Loucy (cell line): ENCODE measurements at regions not wholly inside any gene's neighbourhood (a gene's known extent, or its start where the extent isn't known, plus 50 kb on each side); places are given as distances from the start of the nearest gene placed in this dataset.

Experiments used
- H2AFZ ChIP-seq: fragments of 200-600 bp; sonication (generic); 2 replicates; pipeline ENCODE4 v1.6.0; 2016; ENCODE audit warnings: antibody characterized with exemption, mild to moderate bottlenecking, low read length, moderate library complexity
- H3F3A ChIP-seq: fragments of 200-600 bp; 2 replicates; pipeline ENCODE4 v1.6.0; 2016; ENCODE audit warnings: antibody characterized with exemption, low read depth, mild to moderate bottlenecking
- H3K27me3 ChIP-seq: fragments of 200-600 bp; sonication (generic); 2 replicates; pipeline ENCODE4 v1.6.1; 2014; ENCODE audit warnings: low read length, mild to moderate bottlenecking; ENCODE audit not compliant: insufficient read depth, poor library complexity, severe bottlenecking
- H3K36me3 ChIP-seq: fragments of 200-600 bp; sonication (generic); 2 replicates; pipeline ENCODE4 v1.6.1; 2016; ENCODE audit warnings: low read length; ENCODE audit not compliant: insufficient read depth
- H3K4me1 ChIP-seq: fragments of 200-600 bp; sonication (generic); 2 replicates; pipeline ENCODE4 v1.5.1; 2014; ENCODE audit warnings: low read length, mild to moderate bottlenecking; ENCODE audit not compliant: insufficient read depth, poor library complexity, severe bottlenecking
- H3K4me2 ChIP-seq: fragments of 200-600 bp; sonication (generic); 2 replicates; pipeline ENCODE4 v1.6.0; 2014; ENCODE audit warnings: antibody characterized with exemption, low read length, low read depth, mild to moderate bottlenecking; ENCODE audit not compliant: poor library complexity, severe bottlenecking
- H3K4me3 ChIP-seq: fragments of 200-600 bp; sonication (generic); 2 replicates; pipeline ENCODE4 v1.5.1; 2014; ENCODE audit warnings: low read length, mild to moderate bottlenecking, mixed read lengths; ENCODE audit not compliant: poor library complexity, severe bottlenecking
- H3K79me2 ChIP-seq: fragments of 200-600 bp; sonication (generic); 2 replicates; pipeline ENCODE4 v1.6.1; 2014; ENCODE audit warnings: low read length; ENCODE audit not compliant: insufficient read depth
- H3K9ac ChIP-seq: fragments of 200-600 bp; sonication (generic); 2 replicates; pipeline ENCODE4 v1.6.0; 2014; ENCODE audit warnings: mild to moderate bottlenecking, low read depth, low read length, moderate library complexity; ENCODE audit not compliant: poor library complexity, severe bottlenecking
- H3K9me2 ChIP-seq: fragments of 200-600 bp; sonication (generic); replicated peaks from 2 replicates; pipeline ENCODE4 v1.6.1; 2016; ENCODE audit warnings: low read depth, low read length, mixed read lengths
- H3K9me3 ChIP-seq: fragments of 200-600 bp; sonication (generic); 2 replicates; pipeline ENCODE4 v1.6.1; 2014; ENCODE audit warnings: mild to moderate bottlenecking, antibody characterized with exemption, low read length, low read depth; ENCODE audit not compliant: insufficient read depth
- H4K20me1 ChIP-seq: fragments of 200-600 bp; sonication (generic); 2 replicates; pipeline ENCODE4 v1.6.0; 2014; ENCODE audit warnings: antibody characterized with exemption, low read length, mild to moderate bottlenecking; ENCODE audit not compliant: insufficient read depth, poor library complexity, severe bottlenecking
- CTCF ChIP-seq: fragments of 200-600 bp; sonication (generic); conservative IDR thresholded peaks from 2 replicates; pipeline ENCODE4 v1.5.1; 2014; ENCODE audit warnings: mild to moderate bottlenecking, antibody characterized with exemption, low read length
- EZH2phosphoT487 ChIP-seq: fragments of 200-600 bp; IDR thresholded peaks from 2 replicates; pipeline ENCODE4 v1.6.1; 2018; ENCODE audit warnings: antibody characterized with exemption, mild to moderate bottlenecking, moderate library complexity, borderline replicate concordance

- TF ChIP-seq CTCF (peak; percentile 42), EZH2phosphoT487 (peak; percentile 17; the same call in 1 of the 2 replicates)
- H3K9me3 ChIP-seq, result no peaks in the 10 kb centered on the region
- peaks cover 68% of the 10 kb centered on the region for H3K4me1 ChIP-seq
- H3K36me3 ChIP-seq, result no peaks in the 10 kb centered on the region
- H3K27me3 ChIP-seq, result no peaks in the 10 kb centered on the region
- H3K9me2 ChIP-seq, result no peaks in the 10 kb centered on the region
- peak overlapping the region; percentile 11 for H3K9ac ChIP-seq
- H3K4me3 ChIP-seq, result peak overlapping the region; percentile 8
- no peaks in the 10 kb centered on the region for H3K79me2 ChIP-seq
- no peak overlapping the region for H2AFZ ChIP-seq
- H4K20me1 ChIP-seq, result no peaks in the 10 kb centered on the region
- peak overlapping the region; percentile 46 for H3K4me2 ChIP-seq
- peaks cover 5% of the 10 kb centered on the region; the same call in 1 of the 2 replicates for H3F3A ChIP-seq
Measured at GRCh38 chr4:144504883-144505282, 141.1 kb upstream of the HHIP start.

DNA sequence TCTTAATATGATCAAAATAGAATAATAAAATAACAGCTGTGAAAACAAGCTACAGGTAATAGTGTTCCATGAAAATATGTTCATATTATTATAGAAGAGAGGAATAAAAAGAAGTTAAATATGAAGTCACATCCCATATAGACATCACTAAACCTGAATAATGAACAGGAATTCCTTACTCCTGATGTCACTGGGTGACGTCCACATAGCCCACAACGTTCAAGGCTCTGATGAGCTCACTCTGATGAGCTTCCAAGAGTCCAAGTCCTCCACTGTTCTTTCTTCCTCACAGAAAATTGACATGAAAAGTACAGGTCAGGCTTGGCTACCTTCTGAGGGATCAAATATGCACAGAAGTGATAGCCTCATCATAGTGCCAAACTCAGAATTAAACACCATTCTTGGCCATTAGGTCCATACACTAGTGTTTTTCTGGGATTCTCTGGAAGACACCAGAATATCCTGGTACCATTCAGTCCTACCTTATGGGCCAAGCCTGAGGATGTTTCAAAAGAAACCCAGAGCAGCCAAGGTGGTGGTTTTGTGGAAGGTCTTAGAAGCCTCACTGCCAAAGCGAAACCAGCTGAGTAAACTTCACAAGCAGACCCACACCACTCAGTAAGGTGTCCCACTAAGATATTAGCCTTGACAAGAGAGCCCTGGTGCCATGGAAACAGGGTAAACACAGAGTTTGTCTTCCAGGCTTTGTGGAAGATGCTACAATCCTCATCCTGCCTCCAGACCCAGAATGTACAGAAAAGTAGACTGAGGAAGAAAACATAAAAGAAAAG, 138.4 kb upstream of the HHIP start:
- H3K79me2 ChIP-seq, result no peaks in the 10 kb centered on the region
- H3K9me3 ChIP-seq, result no peaks in the 10 kb centered on the region
- no peak overlapping the region for H3K4me3 ChIP-seq
- no peaks in the 10 kb centered on the region for H4K20me1 ChIP-seq
- no peak overlapping the region for H3K9ac ChIP-seq
- peak overlapping the region; percentile 10 for H3K4me2 ChIP-seq
- no peaks in the 10 kb centered on the region for H3K27me3 ChIP-seq
- no peaks in the 10 kb centered on the region for H3K36me3 ChIP-seq
- no peaks in the 10 kb centered on the region for H3K9me2 ChIP-seq
- TF ChIP-seq CTCF (no peak), EZH2phosphoT487 (no peak)
- H2AFZ ChIP-seq, result no peak overlapping the region
- H3F3A ChIP-seq, result no peaks in the 10 kb centered on the region
- peaks cover 51% of the 10 kb centered on the region for H3K4me1 ChIP-seq

GRCh38 chr4:144509088-144510015, 136.6 kb upstream of the HHIP start:
- no peaks in the 10 kb centered on the region for H3K36me3 ChIP-seq
- TF ChIP-seq EZH2phosphoT487 (no peak), CTCF (no peak)

More at GRCh38 chr4:144509088-144510015, 136.6 kb upstream of the HHIP start:
- Histone ChIP-seq H3K27me3 (no peaks in the 10 kb centered on the region), H3K9me2 (no peaks in the 10 kb centered on the region), H3F3A (no peaks in the 10 kb centered on the region), H3K4me1 (peaks cover 33% of the 10 kb centered on the region), H3K4me3 (no peak overlapping the region), H2AFZ (no peak overlapping the region), H3K79me2 (no peaks in the 10 kb centered on the region), H3K4me2 (no peak overlapping the region), H4K20me1 (no peaks in the 10 kb centered on the region), H3K9me3 (no peaks in the 10 kb centered on the region), H3K9ac (no peak overlapping the region)
